KG1 (cell line): ENCODE measurements at regions not wholly inside any gene's neighbourhood (a gene's known extent, or its start where the extent isn't known, plus 50 kb on each side); places are given as distances from the start of the nearest gene placed in this dataset.

ENCODE experiments used
- DNase-seq: peaks from one replicate; lab custom pipeline; 2025; lab: John Stamatoyannopoulos, UW

DNA sequence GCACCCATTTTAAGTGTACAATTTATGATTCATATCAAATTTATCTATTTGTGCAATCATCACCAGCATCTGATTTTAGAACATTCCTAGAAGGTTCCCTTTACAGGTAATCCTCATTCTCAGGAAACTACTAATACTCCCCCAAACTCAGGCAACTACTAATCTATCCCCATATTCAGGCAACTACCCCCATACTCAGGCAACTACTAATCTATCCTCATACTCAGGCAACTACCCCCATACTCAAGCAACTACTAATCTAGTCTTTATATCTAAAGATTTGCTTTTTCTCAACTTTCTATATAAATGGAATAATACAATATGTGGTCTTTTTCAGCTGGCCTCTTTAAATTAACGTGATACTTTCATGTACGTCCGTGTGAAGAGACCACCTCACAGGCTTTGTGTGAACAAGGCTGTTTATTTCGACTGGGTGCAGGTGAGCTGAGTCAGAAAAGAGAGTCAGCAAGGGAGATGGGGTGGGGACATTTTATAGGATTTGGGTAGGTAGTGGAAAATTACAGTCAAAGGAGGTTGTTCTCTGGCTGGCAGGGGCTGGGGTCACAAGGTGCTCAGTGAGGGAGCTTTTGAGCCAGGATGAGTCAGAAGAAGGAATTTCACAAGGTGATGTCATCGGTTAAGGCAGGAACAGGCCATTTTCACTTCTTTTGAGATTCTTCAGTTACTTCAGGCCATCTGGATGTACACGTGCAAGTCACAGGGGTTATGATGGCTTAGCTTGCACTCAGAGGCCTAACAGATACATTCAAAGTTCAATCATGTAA lies 1444.5 kb upstream of the CADM2 start:
- DNase-seq = no peak

DNA sequence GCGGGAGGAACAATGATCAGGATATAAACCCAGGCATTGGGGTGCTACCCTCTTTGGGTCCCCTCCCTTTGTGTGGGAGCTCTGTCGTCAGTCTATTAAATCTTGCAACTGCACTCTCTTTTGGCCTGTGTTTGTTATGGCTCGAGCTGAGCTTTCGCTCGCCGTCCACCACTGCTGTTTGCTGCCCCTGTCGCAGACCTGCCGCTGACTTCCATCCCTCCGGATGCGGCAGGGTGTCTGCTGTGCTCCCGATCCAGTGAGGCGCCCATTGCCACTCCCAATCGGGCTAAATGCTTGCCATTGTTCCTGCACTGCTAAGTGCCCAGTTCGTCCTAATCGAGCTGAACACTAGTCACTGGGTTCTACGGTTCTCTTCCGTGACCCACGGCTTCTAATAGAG lies 1443.7 kb upstream of the CADM2 start:
- DNase-seq = no peak

DNA sequence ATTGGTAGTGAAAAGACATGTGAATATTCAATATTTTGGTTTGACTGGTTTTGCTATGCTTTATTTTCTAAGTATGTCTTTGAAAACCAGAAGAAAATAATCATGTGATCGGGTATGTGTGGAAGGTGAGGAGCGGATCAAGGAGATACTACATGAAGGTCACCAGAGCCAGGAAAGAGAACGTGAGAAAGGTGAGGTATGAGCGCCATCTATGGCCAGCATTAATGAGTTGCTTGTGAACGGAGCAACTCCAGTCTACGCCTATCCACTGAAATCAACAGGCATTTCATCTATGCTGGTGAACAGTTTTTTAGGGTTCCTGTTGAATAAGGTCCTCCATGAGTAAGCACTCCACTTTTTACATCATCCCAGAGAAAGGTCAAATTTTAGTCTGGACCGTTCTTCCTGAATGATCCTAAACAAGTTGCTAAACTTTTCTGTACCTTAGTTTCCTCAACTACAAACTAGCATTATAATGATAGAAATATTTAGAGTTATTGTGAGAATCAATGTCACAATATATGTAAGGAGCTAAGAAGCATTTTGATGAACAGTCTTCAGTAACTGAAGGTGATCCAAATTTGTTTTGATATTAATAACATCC lies 1435.2 kb upstream of the CADM2 start:
- DNase-seq = no peak

DNA sequence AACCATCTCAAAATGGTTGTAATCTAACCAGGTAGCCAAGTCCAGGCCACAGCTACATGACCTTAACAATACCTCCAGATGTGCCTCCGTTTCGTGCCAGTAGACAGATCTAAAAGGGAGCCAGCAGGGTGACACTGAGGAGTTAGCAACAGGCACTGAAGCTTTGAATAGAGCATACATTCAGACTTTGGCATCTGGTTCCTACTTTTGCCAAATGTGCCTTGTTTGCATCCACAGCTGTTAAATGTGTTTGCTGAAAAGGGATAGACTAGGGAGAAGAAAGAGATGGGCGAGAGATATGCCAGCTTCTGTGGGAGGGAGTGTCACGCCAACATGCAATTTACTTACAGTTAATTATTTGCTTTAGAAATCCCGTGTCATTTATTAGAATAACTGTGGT lies 1433.9 kb upstream of the CADM2 start:
- DNase-seq = no peak

DNA sequence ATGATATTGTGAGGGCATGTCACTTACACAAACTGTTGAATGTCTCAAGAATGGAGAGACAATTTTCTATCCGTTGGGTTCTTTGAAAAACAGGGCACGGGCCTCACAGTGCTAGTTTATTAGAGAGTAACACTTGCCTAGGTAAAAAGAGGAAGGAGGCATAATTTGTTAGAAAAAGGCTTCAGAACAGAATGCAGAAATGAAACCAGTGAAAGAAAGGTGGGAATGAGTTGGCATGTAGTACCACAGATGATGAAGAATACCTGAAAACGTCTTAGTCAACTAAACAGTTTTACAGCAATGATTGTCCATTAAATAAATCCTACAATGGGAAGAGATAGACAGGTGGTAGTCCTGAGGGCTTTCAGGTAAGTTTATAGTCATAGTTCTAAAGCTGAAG lies 1399.7 kb upstream of the CADM2 start:
- no peak for DNase-seq

DNA sequence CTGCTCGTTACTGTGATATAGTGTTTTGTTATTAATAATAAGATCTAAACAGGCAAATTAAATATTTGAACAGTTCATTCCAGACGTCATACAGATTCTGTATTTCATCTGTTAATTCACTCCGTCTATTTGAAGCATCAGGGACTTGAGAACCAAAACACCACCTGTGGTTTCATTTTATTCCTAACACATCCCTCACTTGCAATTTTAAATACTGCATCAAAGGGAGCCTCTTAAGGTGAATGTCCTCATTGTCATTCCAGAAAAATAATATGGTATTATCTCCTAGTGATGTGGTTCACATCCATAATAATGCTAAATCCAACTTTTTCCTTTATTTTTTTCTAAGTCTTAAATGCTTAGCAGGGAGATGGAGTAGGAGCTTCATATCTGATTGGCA lies 1390.9 kb upstream of the CADM2 start:
- no peak for DNase-seq

DNA sequence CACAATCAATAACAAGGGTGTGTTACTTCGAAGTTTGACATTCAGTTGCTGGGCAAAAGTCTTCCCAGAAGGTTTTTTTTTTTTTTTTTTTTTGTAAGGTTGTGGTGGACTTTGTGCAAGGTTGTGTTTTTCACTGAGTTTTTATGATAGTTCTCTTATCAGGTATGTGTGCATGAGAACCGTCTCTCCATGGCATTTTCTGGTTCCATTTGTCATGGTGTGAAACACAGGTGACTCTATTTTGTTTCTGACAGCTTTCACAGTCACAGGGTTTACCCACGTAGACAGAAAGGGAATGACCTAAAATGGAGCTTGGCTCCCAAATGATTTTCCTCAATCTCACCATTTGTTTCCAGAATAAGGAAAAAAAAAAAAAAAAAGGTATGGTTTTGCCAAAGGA lies 1377.2 kb upstream of the CADM2 start:
- DNase-seq = no peak

DNA sequence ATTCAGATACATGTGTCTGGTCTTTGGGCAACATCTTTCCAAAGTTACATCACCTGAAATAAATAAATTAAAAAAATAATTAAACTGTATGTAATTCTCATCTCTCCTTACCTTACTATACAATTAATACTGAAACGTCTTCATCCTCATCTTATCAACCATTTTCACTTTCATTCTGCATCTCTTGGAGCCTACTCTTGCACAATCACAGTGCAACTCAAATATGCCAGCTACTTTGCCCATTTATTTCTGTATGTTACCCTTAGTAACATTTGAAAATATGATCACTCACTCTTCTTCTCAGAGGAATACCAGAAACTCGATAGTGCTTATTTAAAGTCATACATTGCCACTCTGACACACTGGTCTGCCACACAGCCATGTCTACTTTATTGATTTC lies 1357.1 kb upstream of the CADM2 start:
- no peak for DNase-seq

DNA sequence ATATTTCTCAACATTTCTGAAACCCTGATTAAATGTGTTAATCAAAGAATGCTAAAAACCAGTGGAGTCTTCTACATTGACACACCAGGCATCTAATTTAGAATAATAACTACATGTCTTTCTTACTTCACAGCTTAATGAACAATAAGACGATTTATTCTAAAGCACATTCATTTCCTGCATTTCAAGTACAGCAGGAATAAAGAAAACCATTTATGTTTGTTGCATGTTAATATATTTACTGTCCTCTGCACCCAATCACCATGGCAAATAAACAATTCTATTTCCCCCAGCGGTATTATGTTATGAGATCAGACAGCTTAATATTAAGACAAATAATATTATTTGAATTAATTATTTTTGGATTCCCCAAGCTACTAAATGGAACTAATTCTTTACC lies 1336.3 kb upstream of the CADM2 start:
- DNase-seq = no peak

DNA sequence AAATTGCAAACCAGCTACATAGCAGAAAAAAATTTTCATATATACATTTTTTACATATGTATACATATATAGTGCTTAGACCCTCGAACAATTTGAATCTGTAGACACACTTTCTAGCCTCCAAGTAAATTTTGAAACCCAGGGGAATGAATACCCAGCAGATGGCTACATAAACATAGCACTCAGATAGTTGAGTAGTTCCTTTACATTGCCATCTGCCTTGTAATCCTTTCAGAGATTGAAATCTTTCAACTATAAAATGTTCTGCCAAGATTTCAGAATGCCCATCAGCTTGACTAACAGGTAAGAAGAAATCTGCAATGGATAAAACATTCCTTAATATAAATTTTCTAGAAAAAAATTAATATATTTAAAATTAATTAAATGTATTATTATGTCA lies 1333.5 kb upstream of the CADM2 start:
- DNase-seq = no peak

DNA sequence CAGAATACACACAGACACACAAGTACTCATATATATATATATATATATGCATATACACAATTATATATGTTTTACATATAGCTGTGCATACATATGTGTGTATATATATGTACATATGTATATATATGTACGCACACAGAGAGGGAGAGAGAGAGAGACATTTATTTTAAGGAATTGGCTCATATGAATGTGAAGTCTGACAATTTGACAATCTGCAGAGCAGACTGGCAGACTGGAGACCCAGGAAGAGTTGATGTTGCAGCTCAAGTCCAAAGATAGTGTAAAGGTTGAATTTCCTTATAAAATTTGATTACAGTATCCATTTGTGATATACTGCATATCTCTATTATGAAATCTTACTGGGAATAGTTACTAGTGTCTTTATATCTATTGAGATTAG lies 1330.3 kb upstream of the CADM2 start:
- DNase-seq = no peak

DNA sequence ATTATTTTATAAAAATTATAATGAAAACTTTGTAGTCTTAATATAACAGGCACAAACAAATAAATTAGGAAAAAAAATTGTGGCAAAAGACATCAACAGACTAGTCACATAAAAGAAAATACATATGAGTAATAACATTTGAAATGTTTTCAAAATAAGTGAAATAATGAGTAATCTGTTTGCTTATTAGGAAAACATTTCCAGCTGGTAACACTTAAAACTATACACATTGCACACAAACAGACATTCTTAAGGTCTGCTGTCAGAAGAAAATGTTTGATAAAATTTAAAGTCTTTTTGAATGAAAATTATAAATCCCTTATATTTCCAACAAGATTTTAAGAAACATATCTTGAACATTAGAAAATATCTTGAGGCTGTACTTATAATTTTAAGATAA lies 1326.3 kb upstream of the CADM2 start:
- no peak for DNase-seq

DNA sequence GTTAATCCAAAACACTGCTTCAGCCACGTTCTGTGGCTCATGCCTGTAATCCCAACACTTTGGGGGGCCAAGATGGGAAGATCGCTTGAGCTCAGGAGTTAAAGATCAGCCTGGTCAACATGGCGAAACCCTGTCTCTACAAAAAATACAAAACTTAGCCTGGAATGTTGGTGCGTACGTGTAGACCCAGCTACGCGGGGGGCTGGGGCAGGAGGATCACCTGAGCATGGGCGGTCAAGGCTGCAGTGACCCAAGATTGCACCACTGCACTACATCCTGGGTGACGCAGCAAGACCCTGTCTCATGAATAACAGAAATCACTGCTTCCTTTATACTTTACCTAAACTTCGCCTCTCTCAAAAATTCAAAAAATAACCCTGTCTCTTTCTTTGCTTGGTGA lies 1325.0 kb upstream of the CADM2 start:
- DNase-seq = no peak

DNA sequence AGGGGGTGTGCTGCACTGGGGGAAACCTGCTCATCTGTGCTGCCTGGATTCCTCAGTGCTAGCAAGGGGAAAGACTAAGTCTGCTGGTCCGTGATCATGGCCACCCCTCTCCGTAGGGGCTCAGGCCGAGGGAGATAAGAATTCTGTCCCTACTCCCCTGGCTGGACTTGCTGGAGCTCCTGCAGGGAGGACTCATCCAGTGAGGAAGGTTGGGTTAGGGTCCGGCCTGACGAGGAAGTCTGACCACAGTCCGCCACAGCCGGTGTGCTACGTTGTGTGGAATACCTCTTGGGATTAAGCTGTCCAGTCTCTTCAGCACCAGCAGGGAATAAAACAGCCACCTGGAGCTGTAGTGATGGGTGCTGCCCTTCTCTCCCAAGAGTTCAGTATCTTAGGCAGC lies 1309.1 kb upstream of the CADM2 start:
- DNase-seq = no peak

DNA sequence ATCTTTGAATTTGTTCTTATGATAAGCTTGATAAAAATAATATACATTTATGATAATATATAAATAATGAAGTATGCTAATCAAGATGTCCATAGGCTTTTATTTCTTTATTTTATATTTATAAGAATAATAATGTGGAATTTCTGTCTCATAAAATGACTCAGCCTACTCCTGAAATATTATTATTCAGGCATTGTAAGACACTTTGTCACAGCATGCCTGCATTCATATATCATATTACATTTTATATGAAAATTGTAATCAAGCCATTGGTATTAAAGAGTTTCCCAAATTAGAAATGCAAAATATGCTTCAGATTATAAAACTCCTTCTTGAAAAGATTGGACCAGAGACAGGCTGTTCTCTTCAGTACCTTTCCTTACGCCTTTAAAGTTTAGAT lies 1303.7 kb upstream of the CADM2 start:
- DNase-seq = no peak

DNA sequence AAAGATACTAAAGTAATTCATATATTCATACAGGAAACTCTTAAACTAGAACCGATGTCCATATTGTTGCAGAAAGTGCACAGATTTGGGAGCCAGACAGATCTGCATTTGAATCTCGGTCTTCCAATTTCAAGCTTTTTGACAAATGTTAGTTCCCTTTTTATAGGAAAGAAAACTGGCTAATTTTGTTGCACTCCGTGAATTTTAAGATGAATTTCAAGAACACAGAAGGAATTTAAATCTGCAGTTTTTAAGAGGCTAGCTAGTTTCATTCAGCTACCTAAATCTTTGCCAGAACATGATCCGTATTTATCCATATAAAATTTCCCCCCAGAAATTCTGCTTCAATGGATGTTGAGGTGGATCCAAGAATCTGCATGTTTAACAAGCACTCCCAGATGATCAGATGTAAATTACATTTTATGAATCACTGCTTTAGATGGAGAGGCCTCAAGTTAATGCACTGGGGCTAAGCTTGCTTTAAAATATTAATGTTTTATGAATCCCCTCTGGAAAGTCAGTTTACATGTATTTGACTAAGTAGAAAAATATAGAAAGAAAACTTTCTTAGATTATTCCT lies 1296.3 kb upstream of the CADM2 start:
- no peak for DNase-seq

DNA sequence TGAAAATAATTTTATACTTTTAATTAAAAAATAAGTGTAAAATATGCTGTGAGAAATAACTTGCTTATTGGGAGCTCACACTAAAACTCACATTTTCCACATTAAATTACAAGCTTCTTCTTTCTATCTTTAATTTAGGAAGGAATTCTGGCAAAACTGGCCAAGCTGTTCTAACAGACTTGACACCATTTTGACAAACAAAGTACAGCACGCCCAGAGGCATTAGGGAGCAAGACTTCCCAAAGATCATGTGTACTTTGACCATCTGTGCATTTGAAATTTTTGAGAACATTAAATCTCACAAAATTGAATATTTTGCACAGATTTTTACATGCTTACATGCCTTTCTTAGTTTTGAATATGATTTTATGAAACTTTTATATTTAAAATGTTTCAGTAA lies 1288.4 kb upstream of the CADM2 start:
- DNase-seq = no peak

DNA sequence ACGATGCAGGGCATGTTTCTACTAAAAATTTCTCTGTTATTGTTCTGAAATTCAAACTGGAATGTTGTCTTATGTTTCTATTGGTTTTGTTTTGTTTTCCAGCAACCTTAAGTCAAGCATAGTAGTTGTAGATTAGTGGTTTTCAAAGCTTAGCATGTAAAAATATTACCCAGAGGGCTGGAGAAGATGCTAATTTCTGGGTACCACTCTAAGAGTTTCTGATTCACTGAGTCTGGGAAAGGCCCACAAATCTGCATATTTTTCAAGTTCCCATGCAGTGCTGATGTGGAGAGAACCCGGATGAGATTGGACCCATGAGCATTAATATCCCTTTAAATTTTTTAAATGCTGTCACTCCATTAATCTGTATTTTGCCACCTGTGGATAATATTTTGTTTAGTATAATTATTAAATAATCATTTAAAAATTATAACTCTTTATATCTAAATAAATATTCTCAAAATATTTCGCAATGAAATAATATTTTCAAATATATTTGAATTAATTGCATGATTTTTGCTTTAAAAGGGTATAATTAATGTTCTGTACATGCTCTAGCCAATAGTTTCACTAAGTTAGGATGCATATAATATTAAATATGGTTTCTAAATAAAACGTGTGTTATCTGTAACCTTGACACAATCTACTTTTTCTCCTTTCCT lies 1274.7 kb upstream of the CADM2 start:
- DNase-seq = no peak

DNA sequence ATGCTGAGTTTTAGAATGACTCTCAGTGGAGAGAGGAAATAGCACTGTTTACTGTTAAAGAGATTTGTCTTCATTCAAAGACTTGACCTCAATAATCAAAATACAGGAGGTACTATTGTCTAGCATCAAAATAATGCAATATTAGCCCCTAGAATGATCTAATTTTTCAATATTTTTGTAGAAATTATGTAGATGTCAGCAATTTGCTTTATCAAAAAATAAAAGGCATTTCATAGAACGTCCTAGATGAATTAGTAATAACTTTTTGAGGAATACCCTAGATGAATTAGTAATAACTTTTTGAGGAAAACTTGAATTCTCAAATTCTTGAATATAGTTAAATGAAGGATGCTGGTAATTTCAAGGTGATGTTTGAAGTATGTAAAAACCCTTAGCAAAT lies 1252.1 kb upstream of the CADM2 start:
- DNase-seq = no peak

DNA sequence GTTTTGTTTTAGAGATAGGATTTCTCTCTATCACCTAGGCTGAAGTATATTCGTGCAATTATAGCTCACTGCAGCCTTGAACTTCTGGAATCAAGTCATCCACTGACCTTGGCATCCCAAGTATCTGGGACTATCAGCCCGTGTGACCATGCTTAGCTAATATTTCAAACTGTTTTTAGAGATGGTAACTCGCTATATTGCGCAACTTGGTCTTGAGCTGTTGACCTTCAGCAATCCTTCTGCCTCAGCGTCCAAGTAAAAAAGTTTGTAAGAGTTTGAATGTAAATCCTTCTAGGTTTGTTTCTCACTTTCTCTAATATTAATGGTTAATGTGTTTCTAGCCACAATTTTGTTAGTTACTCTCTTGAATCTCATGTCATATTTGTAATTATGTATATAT lies 1243.5 kb upstream of the CADM2 start:
- no peak for DNase-seq

DNA sequence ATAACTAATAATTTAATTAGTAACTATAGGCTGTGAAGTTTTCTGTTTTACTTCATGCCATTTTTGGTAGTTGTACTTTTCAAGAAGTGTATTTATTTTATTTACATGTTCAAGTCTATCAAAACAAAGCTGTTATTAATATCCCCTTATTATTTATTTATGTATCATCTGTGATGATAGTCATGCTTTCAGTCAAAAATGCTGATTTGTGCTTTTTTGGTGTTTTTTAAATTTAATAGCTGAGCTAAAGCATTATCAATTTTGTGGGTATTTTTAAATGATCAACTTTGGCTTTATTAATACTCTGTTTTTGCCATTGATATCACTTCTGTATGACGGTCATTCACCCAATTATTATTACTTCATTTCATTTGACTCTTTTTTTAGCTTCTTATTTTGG lies 1229.2 kb upstream of the CADM2 start:
- DNase-seq = no peak

DNA sequence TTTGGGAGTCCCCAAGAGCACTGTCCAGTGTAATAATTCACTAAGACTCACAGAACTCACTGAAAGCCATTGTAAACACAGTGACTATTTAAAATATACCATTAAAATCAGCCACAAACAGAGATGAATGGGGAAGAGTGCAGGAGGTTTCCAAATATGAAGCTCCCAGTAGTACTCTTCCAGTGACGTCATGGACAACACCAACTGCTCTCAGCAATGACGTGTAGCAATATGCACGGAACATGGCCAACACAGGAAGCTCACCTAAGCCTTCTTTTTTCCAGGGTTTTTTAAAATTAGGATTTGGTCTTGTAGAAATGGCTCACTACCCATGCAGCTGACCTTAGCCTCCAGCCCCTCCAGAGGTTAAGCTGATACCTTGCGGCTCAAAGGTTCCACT lies 1224.1 kb upstream of the CADM2 start:
- DNase-seq = no peak

DNA sequence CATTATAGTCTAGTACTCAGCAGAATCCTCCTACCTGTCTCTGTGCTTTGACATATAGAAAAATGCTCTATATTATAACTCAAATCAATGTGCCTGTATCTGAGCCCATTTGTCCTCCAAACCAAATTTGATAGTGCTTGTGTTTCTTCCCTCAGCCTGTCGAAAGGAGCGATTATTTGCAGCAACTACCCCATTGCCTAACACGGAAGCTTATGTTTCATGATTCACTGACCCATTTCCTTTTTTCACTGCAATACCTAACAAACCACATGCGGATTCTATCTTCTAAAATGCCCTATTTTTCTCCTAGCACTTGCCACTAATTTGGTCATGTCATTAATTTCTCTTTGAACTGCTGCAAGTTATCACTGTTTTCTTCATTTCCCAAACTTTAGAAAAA lies 1220.6 kb upstream of the CADM2 start:
- no peak for DNase-seq
